IPS DF 4.7 (cell line): ENCODE measurements at regions not wholly inside any gene's neighbourhood (a gene's known extent, or its start where the extent isn't known, plus 50 kb on each side); places are given as distances from the start of the nearest gene placed in this dataset.
"Not testable (repeated sequence)": the region's sequence is repeated elsewhere in the genome, so short reads cannot be mapped to it uniquely, and the experiment has no call there.

Experiments used
- DNase-seq: peaks from one replicate; pipeline ENCODE4 v3.0.0-alpha.2; 2013; ENCODE audit warnings: low spot score; ENCODE audit errors: extremely low read depth

- DNase-seq: no peak
Measured at GRCh38 chr12:46627686-46628085, 198.1 kb downstream of the SLC38A4 start.

DNA sequence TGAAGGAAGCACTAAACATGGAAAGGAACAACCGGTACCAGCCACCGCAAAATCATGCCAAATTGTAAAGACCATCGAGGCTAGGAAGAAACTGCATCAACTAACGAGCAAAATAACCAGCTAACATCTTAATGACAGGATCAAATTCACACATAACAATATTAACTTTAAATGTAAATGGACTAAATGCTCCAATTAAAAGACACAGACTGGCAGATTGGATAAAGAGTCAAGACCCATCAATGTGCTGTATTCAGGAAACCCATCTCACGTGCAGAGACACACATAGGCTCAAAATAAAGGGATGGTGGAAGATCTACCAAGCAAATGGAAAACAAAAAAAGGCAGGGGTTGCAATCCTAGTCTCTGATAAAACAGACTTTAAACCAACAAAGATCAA is 206.3 kb downstream of the SLC38A4 start:
- DNase-seq: not testable (repeated sequence)

DNA sequence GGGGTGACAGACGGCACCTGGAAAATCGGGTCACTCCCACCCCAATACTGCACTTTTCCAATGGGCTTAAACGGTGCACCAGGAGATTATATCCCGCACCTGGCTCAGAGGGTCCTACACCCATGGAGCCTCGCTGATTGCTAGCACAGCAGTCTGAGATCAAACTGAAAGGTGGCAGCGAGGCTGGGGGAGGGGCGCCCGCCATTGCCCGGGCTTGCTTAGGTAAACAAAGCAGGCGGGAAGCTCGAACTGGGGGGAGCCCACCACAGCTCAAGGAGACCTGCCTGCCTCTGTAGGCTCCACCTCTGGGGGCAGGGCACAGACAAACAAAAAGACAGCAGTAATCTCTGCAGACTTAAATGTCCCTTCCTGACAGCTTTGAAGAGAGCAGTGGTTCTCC is 208.1 kb downstream of the SLC38A4 start:
- DNase-seq: not testable (repeated sequence)

DNA sequence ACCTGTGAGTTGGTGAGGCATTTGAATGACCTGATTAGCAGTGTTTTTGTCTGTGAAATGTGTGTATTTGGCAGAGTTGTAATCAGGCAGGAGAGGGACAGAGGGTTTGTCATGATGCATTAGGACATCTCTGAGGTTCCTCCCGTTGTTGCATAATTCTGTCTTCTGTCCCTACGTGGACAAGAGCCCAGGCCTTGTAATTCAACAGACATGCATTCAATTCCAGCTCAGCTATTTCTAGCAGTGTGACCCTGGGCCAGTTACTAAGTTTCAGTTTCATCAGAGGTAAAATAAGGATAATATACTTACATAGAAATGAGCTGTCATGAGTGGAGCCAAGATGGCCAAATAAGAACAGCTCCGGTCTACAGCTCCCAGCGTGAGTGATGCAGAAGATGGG is 208.6 kb downstream of the SLC38A4 start:
- no peak for DNase-seq

DNA sequence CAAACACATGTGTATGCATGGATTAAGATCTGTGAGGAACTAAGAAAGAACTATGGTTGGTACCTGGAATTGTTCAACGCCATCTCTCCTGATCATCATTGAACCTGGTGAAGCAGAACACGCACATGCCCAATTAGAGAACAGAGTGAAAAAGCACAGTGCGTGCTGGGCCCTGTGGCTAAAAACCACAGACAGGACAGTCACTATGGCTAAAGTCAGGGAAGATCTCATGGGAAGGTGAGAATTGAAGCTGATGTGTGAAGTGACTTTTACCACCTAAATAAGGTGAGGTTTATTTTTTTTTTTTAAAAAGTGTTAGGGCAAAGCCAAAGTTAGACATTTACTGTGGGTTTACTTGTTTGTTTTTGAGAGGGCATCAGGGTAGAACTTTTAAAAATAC is 215.0 kb downstream of the SLC38A4 start:
- DNase-seq: no peak

GRCh38 chr12:46609674-46610073 is 216.1 kb downstream of the SLC38A4 start:
- no peak for DNase-seq

DNA sequence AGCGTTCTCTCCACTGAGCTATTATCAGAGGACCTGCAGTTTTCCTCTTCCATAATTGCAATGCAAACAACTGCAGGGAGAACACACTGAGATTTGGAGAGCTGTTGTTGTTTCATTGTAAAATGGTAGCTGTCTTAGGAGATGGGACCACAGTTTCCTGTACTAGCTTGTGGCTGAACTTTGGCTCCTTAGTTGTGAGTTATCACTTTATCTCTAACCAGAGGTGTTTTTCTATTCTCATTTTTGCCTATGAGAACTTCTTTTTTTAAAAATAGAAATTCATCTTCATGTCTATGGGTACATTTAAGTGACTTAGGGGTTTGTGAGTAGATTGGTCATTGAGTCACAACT is 216.5 kb downstream of the SLC38A4 start:
- no peak for DNase-seq

DNA sequence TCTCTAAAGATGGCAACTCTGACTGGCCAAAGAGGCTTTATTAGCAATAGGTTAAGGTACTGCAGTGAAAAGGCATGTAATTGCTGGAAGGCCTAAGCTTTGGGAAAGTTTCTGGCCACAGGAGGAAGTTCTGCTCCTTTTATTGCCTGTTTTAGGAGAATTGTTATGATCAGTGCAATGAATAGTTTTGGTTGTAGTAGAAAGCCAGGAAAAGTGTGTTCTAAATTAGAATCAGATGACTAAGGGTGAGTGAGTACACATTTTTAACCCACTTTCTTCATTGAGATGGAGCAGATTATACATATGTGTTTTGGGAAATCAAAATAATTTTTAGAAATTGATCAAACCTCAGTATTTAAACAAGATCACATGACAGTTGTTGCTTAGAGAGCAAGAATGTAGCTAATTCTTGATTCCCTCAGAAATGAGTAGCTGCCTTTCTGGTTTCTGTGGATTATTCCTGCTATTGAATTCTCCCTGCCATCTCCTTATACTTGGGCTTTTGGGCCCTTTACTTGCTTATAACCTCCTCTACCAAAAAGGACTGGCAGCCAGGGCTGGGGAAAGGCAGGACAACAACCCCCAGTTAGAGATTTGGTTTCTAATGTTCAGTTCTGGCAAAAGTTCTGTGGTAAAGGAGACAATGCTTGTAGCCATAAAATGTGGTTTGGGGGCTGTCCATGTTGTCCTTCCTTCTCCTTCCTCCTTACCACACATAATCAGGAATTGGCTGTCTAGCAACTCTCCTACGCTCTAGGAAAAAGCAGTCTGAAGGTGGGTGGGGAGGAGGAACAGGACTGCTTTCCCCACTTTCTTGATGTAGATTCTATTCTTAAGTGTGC is 217.1 kb downstream of the SLC38A4 start:
- DNase-seq: no peak

- no peak for DNase-seq
Measured at GRCh38 chr12:46604684-46605083, 221.1 kb downstream of the SLC38A4 start.

GRCh38 chr12:46603776-46604456 is 221.9 kb downstream of the SLC38A4 start:
- no peak for DNase-seq

DNA sequence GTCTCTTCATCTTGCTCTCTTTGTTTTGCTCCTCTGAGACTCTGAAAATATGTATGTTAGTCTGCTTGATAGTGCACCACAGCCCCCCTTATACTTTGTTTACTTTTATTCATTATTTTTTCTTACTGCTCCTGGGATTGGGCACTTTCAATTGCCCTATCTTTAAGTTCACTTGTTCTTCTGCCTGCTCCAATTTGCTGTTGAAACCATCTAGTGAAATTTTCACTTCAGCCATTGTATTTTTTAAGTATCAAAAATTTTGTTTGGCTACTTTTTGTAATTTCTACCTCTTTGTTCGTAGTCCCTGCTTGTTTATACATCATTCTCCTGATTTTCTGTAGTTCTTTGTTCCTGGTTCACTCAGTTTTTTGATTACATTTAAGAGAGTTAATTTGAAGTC is 223.3 kb downstream of the SLC38A4 start:
- DNase-seq: no peak

- DNase-seq: no peak
Measured at GRCh38 chr12:46590991-46591703, 218.6 kb upstream of the SLC38A2 start.

GRCh38 chr12:46585854-46586621 is 213.5 kb upstream of the SLC38A2 start:
- DNase-seq: no peak

- DNase-seq: not testable (repeated sequence)
Measured at GRCh38 chr12:46584098-46584497, 211.5 kb upstream of the SLC38A2 start.

GRCh38 chr12:46581990-46582389 is 209.4 kb upstream of the SLC38A2 start:
- not testable (repeated sequence) for DNase-seq

- DNase-seq: no peak
Measured at GRCh38 chr12:46580445-46580844, 207.9 kb upstream of the SLC38A2 start.

DNA sequence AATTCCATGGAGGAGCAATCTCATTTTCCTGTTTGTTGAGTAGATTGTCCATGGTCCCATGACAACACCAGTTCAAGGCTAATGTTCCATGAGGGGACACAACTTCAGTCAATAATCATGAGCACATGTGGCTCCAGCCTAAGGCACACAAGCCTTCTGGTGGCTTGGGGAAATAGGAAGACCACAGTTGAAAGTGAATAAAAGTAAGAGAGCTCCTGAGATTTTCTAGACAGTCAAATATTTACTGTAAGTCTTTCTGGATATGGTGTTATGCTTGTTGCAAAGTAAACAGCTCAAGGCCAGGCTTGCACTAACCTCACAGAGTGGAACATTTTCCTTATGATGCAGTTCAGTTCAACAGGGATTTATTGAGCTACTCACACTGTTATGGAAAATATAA is 206.9 kb upstream of the SLC38A2 start:
- no peak for DNase-seq

DNA sequence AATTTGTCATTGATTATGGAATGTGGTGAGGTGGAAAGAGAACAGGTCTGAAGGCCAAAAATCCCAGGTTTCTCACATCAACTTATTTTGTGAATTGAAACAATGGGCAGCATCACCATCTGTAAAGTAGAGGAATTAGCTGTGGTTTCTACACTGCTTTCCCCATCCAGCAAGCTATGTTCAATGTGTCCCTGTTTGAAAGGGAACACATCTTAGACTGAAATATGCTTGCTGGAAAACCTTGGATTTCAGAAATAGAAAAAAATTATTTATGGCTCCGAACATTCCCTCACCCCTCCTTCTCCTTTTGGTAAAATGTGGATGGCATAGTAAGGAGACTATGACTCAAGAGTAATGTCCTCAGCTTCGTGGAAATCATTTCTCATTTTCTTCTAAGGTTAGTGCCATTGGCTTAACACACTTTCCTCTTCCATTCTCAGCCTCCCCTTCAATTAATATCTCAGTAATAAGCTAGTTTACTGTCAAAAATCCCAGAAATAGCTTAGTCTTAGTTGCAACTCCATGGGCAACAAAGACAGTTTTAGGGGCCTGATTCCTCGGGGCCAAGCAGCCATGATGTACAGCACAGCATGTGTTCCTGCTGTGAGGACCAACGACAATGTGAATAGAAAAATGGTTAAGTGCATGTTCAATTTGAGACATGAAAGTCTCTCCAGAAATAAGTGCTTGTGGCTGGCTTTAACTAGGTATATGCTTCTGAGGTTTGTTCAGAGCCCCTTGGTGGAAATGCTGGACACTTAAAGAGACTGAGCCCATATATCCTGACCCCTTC is 205.8 kb upstream of the SLC38A2 start:
- DNase-seq: no peak

DNA sequence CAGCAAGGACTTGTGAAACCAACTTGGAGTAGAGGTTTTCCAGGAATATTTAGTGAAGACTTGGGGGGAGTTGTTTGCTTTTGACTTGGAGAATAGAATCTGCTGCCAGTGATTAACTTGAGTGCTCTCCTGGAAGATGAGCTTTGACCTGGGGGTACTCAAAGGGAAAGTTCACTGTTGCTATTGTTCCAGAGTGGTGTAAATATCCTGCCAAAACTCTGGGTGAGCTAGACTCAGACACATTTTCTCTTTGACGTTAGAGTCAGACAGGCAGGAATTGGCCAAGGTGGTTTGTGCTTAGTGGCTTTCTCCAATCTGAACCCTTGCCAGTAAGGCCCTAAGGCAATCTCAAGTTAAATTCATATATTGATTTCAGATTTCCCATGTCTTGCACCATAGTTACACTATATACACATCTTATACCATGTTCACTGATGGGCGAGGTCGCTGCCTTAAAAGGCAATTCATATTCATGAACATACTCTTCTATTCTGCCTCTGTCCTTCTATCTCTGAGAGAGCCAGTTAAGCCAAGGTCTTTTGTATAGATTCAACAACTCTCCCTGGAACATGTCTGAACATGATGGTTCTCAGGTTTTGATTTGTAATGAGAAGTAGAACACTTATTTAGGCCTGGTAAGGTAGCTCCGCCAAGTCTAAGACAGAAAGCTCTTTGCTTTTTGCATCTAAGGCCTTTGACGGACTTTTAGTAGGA is 204.6 kb upstream of the SLC38A2 start:
- no peak for DNase-seq

DNA sequence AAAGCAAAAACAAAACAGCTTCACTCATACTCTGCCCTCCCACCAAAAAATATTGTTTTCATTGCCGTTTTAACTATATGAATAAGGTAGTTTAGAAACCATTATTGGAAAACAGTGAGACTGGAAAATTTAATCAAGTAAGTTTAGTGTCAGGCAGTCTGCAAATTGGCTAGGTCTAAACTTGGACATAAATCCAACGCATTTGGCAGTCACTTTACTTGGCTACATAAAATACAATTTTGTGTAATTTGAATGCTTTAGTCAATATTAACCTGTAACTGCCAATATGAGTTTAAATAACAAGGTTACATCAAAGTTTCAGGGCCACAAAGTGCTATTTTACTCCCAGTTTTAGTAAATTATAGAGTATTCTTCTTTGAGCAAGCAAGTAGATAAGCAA is 202.3 kb upstream of the SLC38A2 start:
- DNase-seq: no peak
